OCI-LY7 (cell line): ENCODE measurements at regions not wholly inside any gene's neighbourhood (a gene's known extent, or its start where the extent isn't known, plus 50 kb on each side); places are given as distances from the start of the nearest gene placed in this dataset.

Source experiments
- CTCF ChIP-seq: fragments of 200-600 bp; sonication (generic); conservative IDR thresholded peaks from 2 replicates; pipeline ENCODE4 v1.5.1; 2014; ENCODE audit warnings: mild to moderate bottlenecking, antibody characterized with exemption, low read length, moderate library complexity, mixed read lengths
- EZH2phosphoT487 ChIP-seq: fragments of 200-600 bp; sonication (generic); IDR thresholded peaks from 2 replicates; pipeline ENCODE4 v1.6.1; 2018; ENCODE audit warnings: low read depth, borderline replicate concordance, mild to moderate bottlenecking, mixed run types, antibody characterized with exemption, low read length, moderate library complexity, mixed read lengths

GRCh38 chr6:150687508-150687907, 87.8 kb downstream of the PLEKHG1 start:
- TF ChIP-seq CTCF (no peak), EZH2phosphoT487 (no peak)
